ENCODE measurements at regions not wholly inside any gene's neighbourhood (a gene's known extent, or its start where the extent isn't known, plus 50 kb on each side); places are given as distances from the start of the nearest gene placed in this dataset.
A peak's percentile ranks its signal among the peaks of the same experiment; 100 is the strongest.

GRCh38 chr4:124910327-124910726 is 197.8 kb upstream of the ANKRD50 start:
- Histone ChIP-seq H3K4me1 (no peaks in the 10 kb centered on the region), H3K36me3 (no peaks in the 10 kb centered on the region), H3K27ac (no peak overlapping the region), H3K27me3 (no peaks in the 10 kb centered on the region), H3K9me3 (peaks cover 0 to 26% of the 10 kb centered on the region in 2 donors), H3K4me3 (no peak overlapping the region)
- no peak for DNase-seq (ENCODE audit: low spot score in 2 of 2)
- intact Hi-C loops (cut with DNase I), result no loop called here
- TF ChIP-seq, protein P1, sequence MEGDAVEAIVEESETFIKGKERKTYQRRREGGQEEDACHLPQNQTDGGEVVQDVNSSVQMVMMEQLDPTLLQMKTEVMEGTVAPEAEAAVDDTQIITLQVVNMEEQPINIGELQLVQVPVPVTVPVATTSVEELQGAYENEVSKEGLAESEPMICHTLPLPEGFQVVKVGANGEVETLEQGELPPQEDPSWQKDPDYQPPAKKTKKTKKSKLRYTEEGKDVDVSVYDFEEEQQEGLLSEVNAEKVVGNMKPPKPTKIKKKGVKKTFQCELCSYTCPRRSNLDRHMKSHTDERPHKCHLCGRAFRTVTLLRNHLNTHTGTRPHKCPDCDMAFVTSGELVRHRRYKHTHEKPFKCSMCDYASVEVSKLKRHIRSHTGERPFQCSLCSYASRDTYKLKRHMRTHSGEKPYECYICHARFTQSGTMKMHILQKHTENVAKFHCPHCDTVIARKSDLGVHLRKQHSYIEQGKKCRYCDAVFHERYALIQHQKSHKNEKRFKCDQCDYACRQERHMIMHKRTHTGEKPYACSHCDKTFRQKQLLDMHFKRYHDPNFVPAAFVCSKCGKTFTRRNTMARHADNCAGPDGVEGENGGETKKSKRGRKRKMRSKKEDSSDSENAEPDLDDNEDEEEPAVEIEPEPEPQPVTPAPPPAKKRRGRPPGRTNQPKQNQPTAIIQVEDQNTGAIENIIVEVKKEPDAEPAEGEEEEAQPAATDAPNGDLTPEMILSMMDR (IDR thresholded peaks at IDR 0.05), result no peak

GRCh38 chr4:124907881-124908280 is 195.3 kb upstream of the ANKRD50 start:
- Histone ChIP-seq H3K27me3 (no peaks in the 10 kb centered on the region), H3K36me3 (no peaks in the 10 kb centered on the region), H3K27ac (no peak overlapping the region), H3K4me1 (no peaks in the 10 kb centered on the region), H3K4me3 (no peak overlapping the region), H3K9me3 (peaks cover 0 to 20% of the 10 kb centered on the region in 2 donors)
- intact Hi-C loops (cut with DNase I), result no loop called here
- DNase-seq (ENCODE audit: low spot score in 2 of 2), result no peak
- TF ChIP-seq, protein P1 (IDR thresholded peaks at IDR 0.05), result no peak

DNA sequence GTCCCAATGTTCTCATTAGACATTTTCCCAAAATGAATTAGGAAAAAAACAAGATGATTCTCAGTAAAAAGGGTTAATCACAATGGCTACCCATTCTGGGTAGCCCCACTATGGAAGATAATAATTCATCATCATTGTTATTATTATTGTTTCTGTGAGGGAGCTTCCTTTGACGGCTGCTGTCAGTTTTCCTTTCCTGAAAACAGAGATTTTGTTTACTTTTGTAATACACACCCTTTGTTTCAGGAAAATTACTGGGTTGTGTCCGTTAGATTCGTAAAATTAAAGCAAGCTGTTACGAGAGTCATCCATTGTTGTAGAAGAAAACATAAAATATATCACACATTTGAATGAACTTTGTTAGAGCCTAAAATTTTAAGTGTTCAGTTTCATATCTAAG is 192.9 kb upstream of the ANKRD50 start:
- no peaks in the 10 kb centered on the region for H3K9me3 ChIP-seq
- no peak overlapping the region for H3K27ac ChIP-seq
- H3K4me3 ChIP-seq, result no peak overlapping the region
- H3K4me1 ChIP-seq, result no peaks in the 10 kb centered on the region
- intact Hi-C loops (cut with DNase I), result no loop called here
- DNase-seq (ENCODE audit: low spot score in 2 of 2), result no peak
- no peaks in the 10 kb centered on the region for H3K36me3 ChIP-seq
- H3K27me3 ChIP-seq, result no peaks in the 10 kb centered on the region
- TF ChIP-seq, protein P1 (IDR thresholded peaks at IDR 0.05), result no peak

DNA sequence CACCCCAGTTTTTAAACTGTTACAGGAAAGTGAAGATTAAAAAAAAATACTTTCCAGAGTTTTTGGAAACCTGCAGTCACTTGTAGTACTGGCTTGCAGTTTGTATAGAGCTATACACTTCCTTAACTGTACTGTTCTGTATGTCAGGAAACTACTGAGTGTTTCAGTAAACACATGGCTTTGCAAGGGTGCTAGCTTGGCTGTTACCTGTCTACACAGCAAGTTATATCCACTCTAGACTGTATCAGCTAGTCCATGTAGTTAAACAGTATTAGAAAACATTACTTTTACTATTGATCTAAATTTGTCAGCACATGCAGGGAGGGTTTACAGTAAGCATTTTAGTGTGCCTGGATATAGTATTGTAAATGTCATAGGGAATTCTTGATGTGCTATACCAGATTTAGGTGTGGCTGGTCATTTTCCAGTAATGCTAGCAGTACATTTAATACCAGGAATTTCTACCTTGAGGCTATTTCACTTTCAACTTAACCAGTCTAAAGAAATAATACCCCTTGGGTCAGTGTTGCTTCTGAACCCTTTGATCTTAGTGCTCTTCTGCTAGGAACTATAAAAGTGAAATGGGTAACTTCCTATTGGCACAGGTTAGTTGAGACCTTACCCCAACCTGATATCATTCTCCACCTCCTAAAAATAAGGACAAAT is 192.3 kb upstream of the ANKRD50 start:
- TF ChIP-seq, protein P1 (IDR thresholded peaks at IDR 0.05), result no peak
- H3K36me3 ChIP-seq, result no peaks in the 10 kb centered on the region
- H3K4me1 ChIP-seq, result no peaks in the 10 kb centered on the region
- no peak overlapping the region for H3K4me3 ChIP-seq
- DNase-seq (ENCODE audit: low spot score in 2 of 2), result no peak
- intact Hi-C loops (cut with DNase I), result no loop called here
- no peaks in the 10 kb centered on the region for H3K9me3 ChIP-seq
- H3K27ac ChIP-seq, result no peak overlapping the region
- H3K27me3 ChIP-seq, result no peaks in the 10 kb centered on the region

- Histone ChIP-seq H3K4me1 (no peaks in the 10 kb centered on the region), H3K9me3 (no peaks in the 10 kb centered on the region), H3K27me3 (no peaks in the 10 kb centered on the region), H3K27ac (peak overlapping the region in 1 of 2 donors; percentile 9), H3K36me3 (no peaks in the 10 kb centered on the region), H3K4me3 (peak overlapping the region in 1 of 2 donors; percentile 50)
- DNase-seq (ENCODE audit: low spot score in 2 of 2), result no peak
- intact Hi-C loops (cut with DNase I), result no loop called here
- TF ChIP-seq, protein P1 (IDR thresholded peaks at IDR 0.05), result no peak
These were observed 191.6 kb upstream of the ANKRD50 start for GRCh38 chr4:124903995-124904722.
